K562 (cell line): ENCODE measurements at regions not wholly inside any gene's neighbourhood (a gene's known extent, or its start where the extent isn't known, plus 50 kb on each side); places are given as distances from the start of the nearest gene placed in this dataset.

Experiments used
- ATAC-seq: fragments of 200-7000 bp; cut with Tn5 transposase; 3 replicates; pipeline ENCODE4 v1.9.1; 2020; ENCODE audit warnings: moderate library complexity
- BruUV-seq: library from RNA; stranded (reverse); fragments of 400-500 nt; replicated peaks from 2 replicates; lab custom pipeline; 2021; lab: Mats Ljungman, UMichigan
- CTCF ChIA-PET: fragments of 300-600 bp; formaldehyde crosslinking; extraction: SDS; loops from one replicate; lab custom pipeline; 2021; ENCODE audit warnings: low intra/inter-chr PET ratio; lab: Yijun Ruan, JAX
- POLR2A ChIA-PET: fragments of 300-600, 350-650 bp; sonication (Branson Sonifier 250); formaldehyde crosslinking; extraction: SDS; loops from one replicate; lab custom pipeline; 2021; ENCODE audit warnings: antibody characterized with exemption, inconsistent platforms; lab: Yijun Ruan, JAX
- DNase-seq, 4 experiments: peaks; one replicate each; pipeline versions ENCODE4 v3.0.0 to v3.0.0-alpha.2; 2011 to 2018; ENCODE audit warnings: low spot score in 3 of 4, mixed read lengths in 3 of 4; ENCODE audit errors: extremely low read depth in 1 of 4
- FAIRE-seq: peaks from 2 replicates; lab custom pipeline; 2011; peaks lifted over from hg19 to GRCh38; lab: Jason Lieb, UNC
- H2AFZ ChIP-seq: 2 replicates; pipeline ENCODE4 v1.6.0; 2011; ENCODE audit warnings: low read depth, low read length, control low read depth, inconsistent platforms
- H3K27ac ChIP-seq: fragments of 200-600 bp; 3 replicates; pipeline ENCODE4 v1.8.0; 2011; ENCODE audit warnings: low read depth, mild to moderate bottlenecking, control low read depth, inconsistent platforms, low read length, moderate library complexity, mixed read lengths; ENCODE audit errors: extremely low read depth
- H3K27me3 ChIP-seq, 2 experiments: fragments of 300-600 bp in 1 of 2; 2 replicates in 1 of 2; 3 replicates in 1 of 2; pipeline versions ENCODE4 v1.6.0 to v1.8.0; 2011; ENCODE audit warnings: inconsistent platforms in 2 of 2, low read length in 2 of 2, mild to moderate bottlenecking in 1 of 2, mixed read lengths in 1 of 2, moderate library complexity in 1 of 2; ENCODE audit not compliant: control insufficient read depth in 2 of 2, insufficient read depth in 2 of 2
- H3K36me3 ChIP-seq: fragments of 300-600 bp; 3 replicates; pipeline ENCODE4 v1.8.0; 2011; ENCODE audit warnings: mild to moderate bottlenecking, low read length, inconsistent platforms; ENCODE audit not compliant: control insufficient read depth, insufficient read depth
- H3K4me1 ChIP-seq, 2 experiments: fragments of 200-600 bp in 1 of 2; replicated peaks in 1 of 2; 2 replicates in 1 of 2; 3 replicates in 1 of 2; pipeline versions ENCODE4 v1.5.1 to v1.8.0; 2011; ENCODE audit warnings: inconsistent platforms in 2 of 2, low read length in 2 of 2, mild to moderate bottlenecking in 1 of 2, mixed read lengths in 1 of 2, moderate library complexity in 1 of 2; ENCODE audit not compliant: control insufficient read depth in 2 of 2, insufficient read depth in 2 of 2
- H3K4me2 ChIP-seq: 2 replicates; pipeline ENCODE4 v1.6.1; 2011; ENCODE audit warnings: low read length, control low read depth, inconsistent platforms, mixed read lengths; ENCODE audit not compliant: insufficient read depth
- H3K4me3 ChIP-seq: fragments of 200-600 bp; sonication (generic), shearing (Covaris generic); 2 replicates; pipeline ENCODE4 v1.5.1; 2016; ENCODE audit warnings: control low read depth, inconsistent platforms
- H3K79me2 ChIP-seq: fragments of 200-600 bp; 3 replicates; pipeline ENCODE4 v1.8.0; 2011; ENCODE audit warnings: low read length, inconsistent platforms; ENCODE audit not compliant: control insufficient read depth, insufficient read depth
- H3K9ac ChIP-seq, 2 experiments: 2 replicates each; pipeline versions ENCODE4 v1.6.0 to v1.6.1; 2011; ENCODE audit warnings: low read depth in 2 of 2, low read length in 2 of 2, control low read depth in 1 of 2, inconsistent platforms in 1 of 2, mild to moderate bottlenecking in 1 of 2, mixed read lengths in 1 of 2; ENCODE audit not compliant: insufficient read depth in 1 of 2
- H3K9me1 ChIP-seq: one replicate; pipeline ENCODE4 v1.6.0; 2011; ENCODE audit warnings: inconsistent platforms, mild to moderate bottlenecking, low read length, moderate library complexity; ENCODE audit not compliant: control insufficient read depth, insufficient read depth
- H3K9me3 ChIP-seq: replicated peaks from 2 replicates; pipeline ENCODE4 v1.5.1; 2011; ENCODE audit warnings: low read depth, low read length, inconsistent platforms; ENCODE audit not compliant: control insufficient read depth, insufficient read depth
- H4K20me1 ChIP-seq: replicated peaks from 2 replicates; pipeline ENCODE4 v1.6.1; 2011; ENCODE audit warnings: low read length, inconsistent platforms, mixed read lengths; ENCODE audit not compliant: control insufficient read depth, insufficient read depth
- ARID1B ChIP-seq: fragments of 450-650 bp; IDR thresholded peaks from 2 replicates; pipeline ENCODE4 v1.6.1; 2016; ENCODE audit warnings: antibody characterized with exemption, mild to moderate bottlenecking, inconsistent platforms
- ETV1 ChIP-seq: fragments of 450-650 bp; conservative IDR thresholded peaks from 2 replicates; pipeline ENCODE4 v1.6.1; 2016; ENCODE audit warnings: missing genetic modification characterization, control low read depth, low read depth, missing compliant biosample characterization
- MXI1 ChIP-seq: IDR thresholded peaks from 2 replicates; pipeline ENCODE4 v1.6.1; 2011; ENCODE audit warnings: low read depth, mild to moderate bottlenecking, improper control_type of control experiment, low read length
- RBM17 ChIP-seq: fragments of 200-400 bp; formaldehyde crosslinking; IDR thresholded peaks from 2 replicates; pipeline ENCODE4 v1.6.1; 2017; ENCODE audit warnings: low read depth, mild to moderate bottlenecking, low read length, borderline replicate concordance
- SIN3B ChIP-seq: fragments of 450-650 bp; IDR thresholded peaks from 2 replicates; pipeline ENCODE4 v1.6.1; 2017; ENCODE audit warnings: low read depth, mild to moderate bottlenecking, moderate library complexity
- SMARCB1 ChIP-seq: IDR thresholded peaks from 2 replicates; pipeline ENCODE4 v1.6.1; 2011; ENCODE audit warnings: improper control_type of control experiment, low read depth; ENCODE audit not compliant: insufficient read length
- SNAPC5 ChIP-seq: fragments of 250-450 bp; sonication (Bioruptor Pico); IDR thresholded peaks from 2 replicates; pipeline ENCODE4 v1.8.0; 2021; ENCODE audit warnings: moderate library complexity, mild to moderate bottlenecking, inconsistent platforms
- ZBTB43 ChIP-seq: sonication (generic); formaldehyde crosslinking; IDR thresholded peaks from 2 replicates; pipeline ENCODE4 v1.8.0; 2023; ENCODE audit warnings: mild to moderate bottlenecking, missing genetic modification reagents
- ZNF184 ChIP-seq: sonication (generic); formaldehyde crosslinking; IDR thresholded peaks from 2 replicates; pipeline ENCODE4 v1.5.0; 2020; ENCODE audit warnings: missing genetic modification reagents
- ZNF76 ChIP-seq: fragments of 250-450 bp; sonication (Bioruptor Pico); IDR thresholded peaks from 2 replicates; pipeline ENCODE4 v1.4.0; 2020; ENCODE audit warnings: mild to moderate bottlenecking, moderate library complexity, borderline replicate concordance
- WGBS: fragments of 100-300 bp; shearing (Covaris generic); methylation state at CpG from one replicate; pipeline ENCODE4 v1.1.6; 2016; ENCODE audit warnings: low coverage, mixed read lengths; ENCODE audit not compliant: insufficient coverage; ENCODE audit errors: missing lambda C conversion rate; 5-methylcytosine and 5-hydroxymethylcytosine counted together
- in situ Hi-C: fragments of 300-500 bp; cut with MboI; formaldehyde crosslinking; loops from 4 replicates; pipeline ENCODE4 v1.15.0; 2018; ENCODE audit warnings: inconsistent platforms, mixed read lengths
- intact Hi-C: fragments of 100-400 bp; cut with micrococcal nuclease; formaldehyde crosslinking; loops from 2 replicates; pipeline ENCODE4 v1.14.2; 2022
- TF ChIP-seq, protein P1 (sequence below): fragments of 200-400 bp; formaldehyde crosslinking; IDR thresholded peaks from 2 replicates; pipeline ENCODE4 v1.6.1; 2017; ENCODE audit warnings: mild to moderate bottlenecking, low read depth, low read length, moderate library complexity

GRCh38 chr6:112910256-112910655, 563.1 kb downstream of the RFPL4B start:
- Histone ChIP-seq H3K27me3 (no peaks in the 10 kb centered on the region), H4K20me1 (no peaks in the 10 kb centered on the region), H3K4me2 (no peak overlapping the region), H2AFZ (no peak overlapping the region), H3K27ac (no peak overlapping the region), H3K9ac (no peak overlapping the region), H3K4me3 (no peak overlapping the region), H3K79me2 (no peaks in the 10 kb centered on the region), H3K9me1 (no peaks in the 10 kb centered on the region), H3K36me3 (no peaks in the 10 kb centered on the region), H3K9me3 (no peaks in the 10 kb centered on the region), H3K4me1 (no peaks in the 10 kb centered on the region)
- no TSS peak for BruUV-seq
- CTCF ChIA-PET = no interaction called here
- POLR2A ChIA-PET = no interaction called here
- in situ Hi-C loops (no loop called here), intact Hi-C loops (no loop called here)
- 18% methylated on average over 2 of the region's 2 CpGs for WGBS
- ATAC-seq (no peak), DNase-seq (no peak), FAIRE-seq (no peak)
- no peak for TF ChIP-seq ARID1B
- TF ChIP-seq SMARCB1 = no peak
- TF ChIP-seq SIN3B = no peak
- no peak for TF ChIP-seq ZBTB43 (CRISPR knock-in tag)
- TF ChIP-seq RBM17 = no peak
- TF ChIP-seq ETV1 (tag) = no peak
- TF ChIP-seq SNAPC5 (CRISPR knock-in tag) = no peak
- TF ChIP-seq ZNF184 (CRISPR knock-in tag) = no peak
- TF ChIP-seq MXI1 = no peak
- TF ChIP-seq, protein P1, sequence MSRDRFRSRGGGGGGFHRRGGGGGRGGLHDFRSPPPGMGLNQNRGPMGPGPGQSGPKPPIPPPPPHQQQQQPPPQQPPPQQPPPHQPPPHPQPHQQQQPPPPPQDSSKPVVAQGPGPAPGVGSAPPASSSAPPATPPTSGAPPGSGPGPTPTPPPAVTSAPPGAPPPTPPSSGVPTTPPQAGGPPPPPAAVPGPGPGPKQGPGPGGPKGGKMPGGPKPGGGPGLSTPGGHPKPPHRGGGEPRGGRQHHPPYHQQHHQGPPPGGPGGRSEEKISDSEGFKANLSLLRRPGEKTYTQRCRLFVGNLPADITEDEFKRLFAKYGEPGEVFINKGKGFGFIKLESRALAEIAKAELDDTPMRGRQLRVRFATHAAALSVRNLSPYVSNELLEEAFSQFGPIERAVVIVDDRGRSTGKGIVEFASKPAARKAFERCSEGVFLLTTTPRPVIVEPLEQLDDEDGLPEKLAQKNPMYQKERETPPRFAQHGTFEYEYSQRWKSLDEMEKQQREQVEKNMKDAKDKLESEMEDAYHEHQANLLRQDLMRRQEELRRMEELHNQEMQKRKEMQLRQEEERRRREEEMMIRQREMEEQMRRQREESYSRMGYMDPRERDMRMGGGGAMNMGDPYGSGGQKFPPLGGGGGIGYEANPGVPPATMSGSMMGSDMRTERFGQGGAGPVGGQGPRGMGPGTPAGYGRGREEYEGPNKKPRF = no peak
- TF ChIP-seq ZNF76 = no peak
